Stimulated activated CD8-positive, alpha-beta memory T cell treated with anti-CD3 and anti-CD28 coated beads, Interleukin-7, amount 100 ng/mL, for 48 hours (primary cell): ENCODE measurements at regions not wholly inside any gene's neighbourhood (a gene's known extent, or its start where the extent isn't known, plus 50 kb on each side); places are given as distances from the start of the nearest gene placed in this dataset.

Experiments
- DNase-seq, 2 donors: peaks; one replicate each; pipeline ENCODE4 v3.0.0-alpha.2; 2020; ENCODE audit warnings: low read depth in 1 of 2; ENCODE audit errors: extremely low read depth in 1 of 2

GRCh38 chr1:98385652-98386051, 275.9 kb upstream of the SNX7 start:
- no peak for DNase-seq

- no peak for DNase-seq
Measured at GRCh38 chr1:98384461-98385141, 276.9 kb upstream of the SNX7 start.

- no peak for DNase-seq
Measured at GRCh38 chr1:98382986-98383740, 278.4 kb upstream of the SNX7 start.

GRCh38 chr1:98382586-98382985, 278.9 kb upstream of the SNX7 start:
- DNase-seq: no peak

- no peak for DNase-seq
Measured at GRCh38 chr1:98374098-98374497, 287.4 kb upstream of the SNX7 start.

- DNase-seq: no peak
Measured at GRCh38 chr1:98373056-98373455, 288.5 kb upstream of the SNX7 start.

- no peak for DNase-seq
Measured at GRCh38 chr1:98371764-98372163, 289.8 kb upstream of the SNX7 start.

- DNase-seq: no peak
Measured at GRCh38 chr1:98369463-98369862, 292.1 kb upstream of the SNX7 start.

GRCh38 chr1:98368995-98369394, 292.5 kb upstream of the SNX7 start:
- DNase-seq: no peak

GRCh38 chr1:98367426-98367825, 294.1 kb upstream of the SNX7 start:
- DNase-seq: no peak

- no peak for DNase-seq
Measured at GRCh38 chr1:98366343-98366742, 295.2 kb upstream of the SNX7 start.

GRCh38 chr1:98364544-98364943, 297.0 kb upstream of the SNX7 start:
- no peak for DNase-seq

GRCh38 chr1:98360864-98361263, 300.7 kb upstream of the SNX7 start:
- DNase-seq: no peak

- no peak for DNase-seq
Measured at GRCh38 chr1:98355656-98356383, 305.7 kb upstream of the SNX7 start.

GRCh38 chr1:98352378-98352777, 309.1 kb upstream of the SNX7 start:
- DNase-seq: no peak

- no peak for DNase-seq
Measured at GRCh38 chr1:98351561-98351960, 310.0 kb upstream of the SNX7 start.

GRCh38 chr1:98345417-98345816, 316.1 kb upstream of the SNX7 start:
- DNase-seq: no peak

- no peak for DNase-seq
Measured at GRCh38 chr1:98344731-98345130, 316.8 kb upstream of the SNX7 start.

- no peak for DNase-seq
Measured at GRCh38 chr1:98342566-98342965, 319.0 kb upstream of the SNX7 start.

GRCh38 chr1:98340511-98340910, 321.0 kb upstream of the SNX7 start:
- no peak for DNase-seq

GRCh38 chr1:98336472-98337083, 324.9 kb upstream of the SNX7 start:
- DNase-seq: no peak
